ENCODE measurements at regions not wholly inside any gene's neighbourhood (a gene's known extent, or its start where the extent isn't known, plus 50 kb on each side); places are given as distances from the start of the nearest gene placed in this dataset.
"Not testable (repeated sequence)": the region's sequence is repeated elsewhere in the genome, so short reads cannot be mapped to it uniquely, and the experiment has no call there.

DNA sequence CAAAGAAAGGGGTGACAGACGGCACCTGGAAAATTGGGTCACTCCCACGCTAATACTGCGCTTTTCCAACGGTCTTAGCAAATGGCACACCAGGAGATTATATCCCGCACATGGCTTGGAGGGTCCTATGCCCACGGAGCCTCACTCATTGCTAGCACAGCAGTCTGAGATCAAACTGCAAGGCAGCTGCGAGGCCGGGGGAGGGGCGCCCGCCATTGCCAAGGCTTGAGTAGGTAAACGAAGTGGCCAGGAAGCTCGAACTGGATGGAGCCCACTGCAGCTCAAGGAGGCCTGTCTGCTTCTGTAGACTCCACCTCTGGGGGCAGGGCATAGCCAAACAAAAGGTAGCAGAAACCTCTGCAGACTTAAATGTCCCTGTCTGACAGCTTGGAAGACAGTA, 676.8 kb downstream of the BCKDHB start:
- not testable (repeated sequence) for H3K4me3 ChIP-seq (ENCODE audit: low read length in 2 of 2); H3K4ac ChIP-seq (ENCODE audit: low read length); H2BK120ac ChIP-seq (ENCODE audit: low read depth, low read length); H2BK12ac ChIP-seq (ENCODE audit: low read length); DNase-seq (ENCODE audit: low spot score); H3K79me1 ChIP-seq (ENCODE audit: low read depth, low read length); H3K9me3 ChIP-seq (replicated peaks in 1 of 2; ENCODE audit: control insufficient read depth in 2 of 2, insufficient read depth in 1 of 2, low read depth in 1 of 2, low read length in 2 of 2); H3K36me3 ChIP-seq (replicated peaks in 1 of 2; ENCODE audit: control insufficient read depth in 2 of 2, insufficient read depth in 2 of 2, low read length in 2 of 2); H3K4me2 ChIP-seq (ENCODE audit: insufficient read depth, low read length, poor library complexity, severe bottlenecking); H2AK5ac ChIP-seq (ENCODE audit: low read depth, low read length); H2BK5ac ChIP-seq (ENCODE audit: low read length); H3K4me1 ChIP-seq (ENCODE audit: control insufficient read depth in 2 of 2, insufficient read depth in 1 of 2, low read depth in 1 of 2, low read length in 2 of 2); H3K27me3 ChIP-seq (ENCODE audit: control insufficient read depth in 3 of 3, insufficient read depth in 3 of 3, low read depth in 1 of 3, low read length in 3 of 3); H4K8ac ChIP-seq (ENCODE audit: low read depth, low read length); H3K9ac ChIP-seq (ENCODE audit: low read depth, low read length, poor library complexity); H2AFZ ChIP-seq (ENCODE audit: low read length); H3K18ac ChIP-seq (ENCODE audit: low read length); H2BK15ac ChIP-seq (ENCODE audit: low read length); H4K91ac ChIP-seq (ENCODE audit: low read depth, low read length, poor library complexity); H3K23ac ChIP-seq (ENCODE audit: low read depth, low read length, poor library complexity); H3K14ac ChIP-seq (ENCODE audit: low read length); H3K27ac ChIP-seq (replicated peaks; ENCODE audit: low read length)
- WGBS, 2 donors (ENCODE audit: extremely low coverage in 2 of 2, insufficient read length in 2 of 2, insufficient replicate concordance in 1 of 2), result no CpG with 5 or more reads among the region's 12 CpGs

DNA sequence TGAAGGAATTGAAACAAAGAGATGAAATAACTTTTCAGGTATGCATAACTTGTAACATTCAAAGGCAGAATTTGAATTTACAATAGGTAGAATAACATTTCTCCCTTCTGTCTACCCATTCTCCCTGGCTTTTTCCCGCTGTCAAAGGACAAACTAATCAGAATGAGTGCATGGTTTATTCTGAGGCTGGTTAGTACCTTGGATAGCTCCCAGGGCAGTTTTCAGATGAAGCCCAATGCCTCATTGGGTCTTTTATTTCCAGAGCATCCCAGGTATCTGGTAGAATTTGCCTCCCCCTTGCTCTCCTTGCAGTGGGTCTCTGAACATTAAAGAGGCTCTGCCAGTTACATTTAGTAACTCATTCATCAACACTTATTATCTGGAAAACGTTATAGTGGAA, 665.5 kb downstream of the BCKDHB start:
- no peak overlapping the region for H3K14ac ChIP-seq (ENCODE audit: low read length)
- H3K4me2 ChIP-seq (ENCODE audit: insufficient read depth, low read length, poor library complexity, severe bottlenecking), result no peak overlapping the region
- H3K4me3 ChIP-seq (ENCODE audit: low read length in 2 of 2), result no peak overlapping the region
- no peak overlapping the region for H3K23ac ChIP-seq (ENCODE audit: low read depth, low read length, poor library complexity)
- no peak overlapping the region for H4K91ac ChIP-seq (ENCODE audit: low read depth, low read length, poor library complexity)
- no peak overlapping the region for H2BK12ac ChIP-seq (ENCODE audit: low read length)
- no peaks in the 10 kb centered on the region for H3K36me3 ChIP-seq (replicated peaks in 1 of 2; ENCODE audit: control insufficient read depth in 2 of 2, insufficient read depth in 2 of 2, low read length in 2 of 2)
- H2BK120ac ChIP-seq (ENCODE audit: low read depth, low read length), result no peak overlapping the region
- no peak overlapping the region for H2BK5ac ChIP-seq (ENCODE audit: low read length)
- no peak overlapping the region for H4K8ac ChIP-seq (ENCODE audit: low read depth, low read length)
- no CpG with 5 or more reads among the region's 2 CpGs for WGBS, 2 donors (ENCODE audit: extremely low coverage in 2 of 2, insufficient read length in 2 of 2, insufficient replicate concordance in 1 of 2)
- H2BK15ac ChIP-seq (ENCODE audit: low read length), result no peak overlapping the region
- no peak overlapping the region for H3K27ac ChIP-seq (replicated peaks; ENCODE audit: low read length)
- H3K9me3 ChIP-seq (replicated peaks in 1 of 2; ENCODE audit: control insufficient read depth in 2 of 2, insufficient read depth in 1 of 2, low read depth in 1 of 2, low read length in 2 of 2), result no peaks in the 10 kb centered on the region
- no peak overlapping the region for H3K4ac ChIP-seq (ENCODE audit: low read length)
- H3K4me1 ChIP-seq (ENCODE audit: control insufficient read depth in 2 of 2, insufficient read depth in 1 of 2, low read depth in 1 of 2, low read length in 2 of 2), result no peaks in the 10 kb centered on the region
- no peak overlapping the region for H3K18ac ChIP-seq (ENCODE audit: low read length)
- peak; percentile 49 for DNase-seq (ENCODE audit: low spot score)
- no peaks in the 10 kb centered on the region for H3K79me1 ChIP-seq (ENCODE audit: low read depth, low read length)
- no peak overlapping the region for H2AK5ac ChIP-seq (ENCODE audit: low read depth, low read length)
- no peaks in the 10 kb centered on the region for H3K27me3 ChIP-seq (ENCODE audit: control insufficient read depth in 3 of 3, insufficient read depth in 3 of 3, low read depth in 1 of 3, low read length in 3 of 3)
- no peak overlapping the region for H3K9ac ChIP-seq (ENCODE audit: low read depth, low read length, poor library complexity)
- H2AFZ ChIP-seq (ENCODE audit: low read length), result no peak overlapping the region

DNA sequence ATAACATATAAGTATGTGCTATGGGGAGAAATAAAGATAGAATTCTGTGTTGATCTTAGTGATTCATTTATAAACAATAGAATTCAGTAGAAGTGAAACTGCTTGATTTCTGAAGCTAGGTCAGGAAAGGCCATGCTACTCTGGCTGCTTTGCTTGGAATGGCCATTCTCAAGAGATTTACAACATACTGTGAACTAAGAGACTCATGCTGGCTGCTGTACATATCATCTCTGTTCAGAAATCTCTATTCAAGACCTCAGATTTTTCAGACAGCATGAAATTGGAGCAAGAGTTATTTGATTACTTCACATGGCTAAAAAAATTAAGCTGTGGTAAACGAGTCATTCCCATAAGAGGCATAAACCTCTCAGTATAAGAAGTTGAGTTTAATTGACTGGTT, 662.6 kb downstream of the BCKDHB start:
- Histone ChIP-seq H3K9me3 (replicated peaks in 1 of 2; ENCODE audit: control insufficient read depth in 2 of 2, insufficient read depth in 1 of 2, low read depth in 1 of 2, low read length in 2 of 2) (no peaks in the 10 kb centered on the region), H3K4me3 (ENCODE audit: low read length in 2 of 2) (no peak overlapping the region), H2AK5ac (ENCODE audit: low read depth, low read length) (no peak overlapping the region), H3K14ac (ENCODE audit: low read length) (no peak overlapping the region), H3K4me2 (ENCODE audit: insufficient read depth, low read length, poor library complexity, severe bottlenecking) (no peak overlapping the region), H3K23ac (ENCODE audit: low read depth, low read length, poor library complexity) (no peak overlapping the region), H3K27ac (replicated peaks; ENCODE audit: low read length) (no peak overlapping the region), H2BK5ac (ENCODE audit: low read length) (no peak overlapping the region), H3K9ac (ENCODE audit: low read depth, low read length, poor library complexity) (no peak overlapping the region), H3K4me1 (ENCODE audit: control insufficient read depth in 2 of 2, insufficient read depth in 1 of 2, low read depth in 1 of 2, low read length in 2 of 2) (no peaks in the 10 kb centered on the region), H4K91ac (ENCODE audit: low read depth, low read length, poor library complexity) (no peak overlapping the region), H3K36me3 (replicated peaks in 1 of 2; ENCODE audit: control insufficient read depth in 2 of 2, insufficient read depth in 2 of 2, low read length in 2 of 2) (no peaks in the 10 kb centered on the region), H2AFZ (ENCODE audit: low read length) (no peak overlapping the region), H2BK12ac (ENCODE audit: low read length) (no peak overlapping the region), H3K79me1 (ENCODE audit: low read depth, low read length) (no peaks in the 10 kb centered on the region), H4K8ac (ENCODE audit: low read depth, low read length) (no peak overlapping the region), H2BK120ac (ENCODE audit: low read depth, low read length) (no peak overlapping the region), H3K4ac (ENCODE audit: low read length) (no peak overlapping the region), H2BK15ac (ENCODE audit: low read length) (no peak overlapping the region), H3K18ac (ENCODE audit: low read length) (no peak overlapping the region), H3K27me3 (ENCODE audit: control insufficient read depth in 3 of 3, insufficient read depth in 3 of 3, low read depth in 1 of 3, low read length in 3 of 3) (no peaks in the 10 kb centered on the region)
- WGBS, 2 donors (ENCODE audit: extremely low coverage in 2 of 2, insufficient read length in 2 of 2, insufficient replicate concordance in 1 of 2), result no CpG with 5 or more reads among the region's 1 CpG
- DNase-seq (ENCODE audit: low spot score), result no peak

DNA sequence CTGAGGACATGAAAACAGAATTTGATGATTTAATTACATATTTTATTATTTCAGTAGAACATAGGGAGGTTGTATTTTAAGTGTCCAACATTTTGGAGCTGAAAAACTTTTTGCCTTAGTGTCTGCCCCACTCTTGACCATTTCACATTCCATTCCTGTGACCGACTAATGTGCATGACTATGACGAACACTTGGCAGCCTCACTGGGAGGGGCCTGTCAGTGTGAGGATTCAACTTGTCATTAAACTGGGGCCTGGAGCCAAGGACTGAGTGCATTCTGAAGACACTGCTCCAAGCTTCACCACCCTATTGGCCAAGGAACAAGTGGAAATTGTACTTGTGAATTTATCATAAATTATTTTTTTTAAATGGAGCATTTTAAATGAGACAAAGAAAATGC, 661.3 kb downstream of the BCKDHB start:
- no peak overlapping the region for H2BK12ac ChIP-seq (ENCODE audit: low read length)
- no peak overlapping the region for H3K27ac ChIP-seq (replicated peaks; ENCODE audit: low read length)
- no peak overlapping the region for H3K4ac ChIP-seq (ENCODE audit: low read length)
- no peak overlapping the region for H2BK15ac ChIP-seq (ENCODE audit: low read length)
- H3K9me3 ChIP-seq (replicated peaks in 1 of 2; ENCODE audit: control insufficient read depth in 2 of 2, insufficient read depth in 1 of 2, low read depth in 1 of 2, low read length in 2 of 2), result no peaks in the 10 kb centered on the region
- H4K8ac ChIP-seq (ENCODE audit: low read depth, low read length), result no peak overlapping the region
- no peak overlapping the region for H3K14ac ChIP-seq (ENCODE audit: low read length)
- no peak overlapping the region for H3K4me2 ChIP-seq (ENCODE audit: insufficient read depth, low read length, poor library complexity, severe bottlenecking)
- H3K36me3 ChIP-seq (replicated peaks in 1 of 2; ENCODE audit: control insufficient read depth in 2 of 2, insufficient read depth in 2 of 2, low read length in 2 of 2), result no peaks in the 10 kb centered on the region
- no peak overlapping the region for H2AK5ac ChIP-seq (ENCODE audit: low read depth, low read length)
- no peaks in the 10 kb centered on the region for H3K4me1 ChIP-seq (ENCODE audit: control insufficient read depth in 2 of 2, insufficient read depth in 1 of 2, low read depth in 1 of 2, low read length in 2 of 2)
- DNase-seq (ENCODE audit: low spot score), result no peak
- no peak overlapping the region for H3K18ac ChIP-seq (ENCODE audit: low read length)
- no peak overlapping the region for H2BK5ac ChIP-seq (ENCODE audit: low read length)
- no CpG with 5 or more reads among the region's 2 CpGs for WGBS, 2 donors (ENCODE audit: extremely low coverage in 2 of 2, insufficient read length in 2 of 2, insufficient replicate concordance in 1 of 2)
- H2AFZ ChIP-seq (ENCODE audit: low read length), result no peak overlapping the region
- H2BK120ac ChIP-seq (ENCODE audit: low read depth, low read length), result no peak overlapping the region
- H3K27me3 ChIP-seq (ENCODE audit: control insufficient read depth in 3 of 3, insufficient read depth in 3 of 3, low read depth in 1 of 3, low read length in 3 of 3), result no peaks in the 10 kb centered on the region
- H4K91ac ChIP-seq (ENCODE audit: low read depth, low read length, poor library complexity), result no peak overlapping the region
- H3K4me3 ChIP-seq (ENCODE audit: low read length in 2 of 2), result no peak overlapping the region
- no peak overlapping the region for H3K23ac ChIP-seq (ENCODE audit: low read depth, low read length, poor library complexity)
- no peak overlapping the region for H3K9ac ChIP-seq (ENCODE audit: low read depth, low read length, poor library complexity)
- no peaks in the 10 kb centered on the region for H3K79me1 ChIP-seq (ENCODE audit: low read depth, low read length)

Data from neuronal stem cell (in vitro differentiated cells).